Psoas muscle (tissue), 7 donors: ENCODE measurements at regions not wholly inside any gene's neighbourhood (a gene's known extent, or its start where the extent isn't known, plus 50 kb on each side); places are given as distances from the start of the nearest gene placed in this dataset.

ENCODE experiments used
- ATAC-seq, 4 donors: fragments of 200-7000 bp; cut with Tn5 transposase; one replicate each; pipeline ENCODE4 v1.9.1; 2020; ENCODE audit warnings: moderate library complexity in 3 of 4, mild to moderate bottlenecking in 2 of 4
- DNase-seq, 2 donors: peaks; one replicate each; pipeline ENCODE4 v3.0.0-alpha.2; 2020
- H3K27ac ChIP-seq: fragments of 200-600 bp; one replicate; pipeline ENCODE4 v1.8.0; 2022
- H3K27me3 ChIP-seq, 3 donors: fragments of 200-600 bp in 1 of 3; one replicate each; pipeline versions ENCODE4 v1.6.1 to v1.8.0; 2013 to 2022; ENCODE audit warnings: low read length in 2 of 3, mild to moderate bottlenecking in 2 of 3, moderate library complexity in 1 of 3; ENCODE audit not compliant: insufficient read depth in 3 of 3
- H3K36me3 ChIP-seq, 2 donors: fragments of 200-600 bp in 1 of 2; one replicate each; pipeline versions ENCODE4 v1.6.1 to v1.8.0; 2013 to 2022; ENCODE audit warnings: low read depth in 1 of 2, mild to moderate bottlenecking in 1 of 2, moderate library complexity in 1 of 2; ENCODE audit not compliant: insufficient read depth in 1 of 2
- H3K4me1 ChIP-seq: fragments of 200-600 bp; one replicate; pipeline ENCODE4 v1.8.0; 2022
- H3K4me3 ChIP-seq: fragments of 200-600 bp; one replicate; pipeline ENCODE4 v1.8.0; 2022; ENCODE audit warnings: mild to moderate bottlenecking
- H3K9me3 ChIP-seq: fragments of 200-600 bp; one replicate; pipeline ENCODE4 v1.8.0; 2022
- CTCF ChIP-seq: fragments of 200-600 bp; IDR thresholded peaks from one replicate; pipeline ENCODE4 v1.8.0; 2022; ENCODE audit warnings: antibody characterized with exemption
- WGBS, 3 donors: extraction: QIAGEN DNeasy Blood & Tissue Kit; methylation state at CpG; one replicate each; pipeline versions ENCODE4 v1.1.6 to v1.1.7; 2013; 5-methylcytosine and 5-hydroxymethylcytosine counted together
- intact Hi-C, 2 donors: fragments of 100-400 bp; cut with DNase I; formaldehyde crosslinking; loops; one replicate each; pipeline versions ENCODE4 v1.11.0 to v1.14.2; 2022
- donor health status: healthy with polysubstance abuse.
- donor health status: DM: no; HTN: no; CAD: no; lungs with moderate emphysema.
- donor health status: Bipolar disorder and iron deficiency.
- donor health status: healthy.
- donor health status: DM: yes; HTN: yes; CAD: no.
- donor health status: DM: no; HTN: no; CAD: no.
- donor health status: DM: yes; HTN: yes; CAD: no.

- Histone ChIP-seq H3K27me3 (no peaks in the 10 kb centered on the region), H3K36me3 (no peaks in the 10 kb centered on the region), H3K4me1 (no peaks in the 10 kb centered on the region), H3K4me3 (no peak overlapping the region), H3K9me3 (no peaks in the 10 kb centered on the region), H3K27ac (no peak overlapping the region)
- WGBS, 3 donors: 82 to 87% (median 83%) methylated on average over 4 of the region's 4 CpGs
- TF ChIP-seq CTCF: no peak
- no peak for ATAC-seq
- intact Hi-C loops: no loop called here
- DNase-seq: no peak
Observed at GRCh38 chr1:218983848-218984247, 189.8 kb upstream of the LYPLAL1 start.

GRCh38 chr1:218985424-218985984 is 188.2 kb upstream of the LYPLAL1 start:
- Histone ChIP-seq H3K27ac (no peak overlapping the region), H3K4me1 (no peaks in the 10 kb centered on the region), H3K4me3 (no peak overlapping the region), H3K36me3 (no peaks in the 10 kb centered on the region), H3K9me3 (no peaks in the 10 kb centered on the region), H3K27me3 (no peaks in the 10 kb centered on the region)
- DNase-seq (no peak), ATAC-seq (no peak)
- no peak for TF ChIP-seq CTCF
- 36 to 51% (median 40%) methylated on average over 2 of the region's 2 CpGs for WGBS, 3 donors
- intact Hi-C loops: no loop called here

GRCh38 chr1:218986816-218987215 is 186.9 kb upstream of the LYPLAL1 start:
- no peak overlapping the region for H3K27ac ChIP-seq
- H3K27me3 ChIP-seq: no peaks in the 10 kb centered on the region
- no peak for DNase-seq
- no peaks in the 10 kb centered on the region for H3K36me3 ChIP-seq
- intact Hi-C loops: no loop called here
- H3K4me1 ChIP-seq: no peaks in the 10 kb centered on the region
- no peak for ATAC-seq
- no peaks in the 10 kb centered on the region for H3K9me3 ChIP-seq
- 66 to 97% (median 97%) methylated on average over 3 of the region's 3 CpGs for WGBS, 3 donors
- TF ChIP-seq CTCF: no peak
- H3K4me3 ChIP-seq: no peak overlapping the region

- no peak for DNase-seq
- intact Hi-C loops: no loop called here
- no peak for ATAC-seq
Observed at GRCh38 chr1:218990019-218990418, 183.7 kb upstream of the LYPLAL1 start.

More at GRCh38 chr1:218990019-218990418, 183.7 kb upstream of the LYPLAL1 start:
- Histone ChIP-seq H3K4me3 (no peak overlapping the region), H3K36me3 (no peaks in the 10 kb centered on the region), H3K27ac (no peak overlapping the region), H3K9me3 (no peaks in the 10 kb centered on the region), H3K4me1 (no peaks in the 10 kb centered on the region), H3K27me3 (no peaks in the 10 kb centered on the region)
- WGBS, 3 donors: 26 to 43% (median 38%) methylated on average over 1 of the region's 1 CpG
- no peak for TF ChIP-seq CTCF
